GM18498 (cell line): ENCODE measurements at regions not wholly inside any gene's neighbourhood (a gene's known extent, or its start where the extent isn't known, plus 50 kb on each side); places are given as distances from the start of the nearest gene placed in this dataset.
"Not testable (repeated sequence)": the region's sequence is repeated elsewhere in the genome, so short reads cannot be mapped to it uniquely, and the experiment has no call there.

Experiments
- ATAC-seq: cut with Tn5 transposase; IDR thresholded peaks from one replicate; pipeline ENCODE4 v1.9.1; 2021; ENCODE audit warnings: mild to moderate bottlenecking, moderate library complexity; ENCODE audit not compliant: unreplicated experiment

GRCh38 chr10:100637785-100638184 is 102.0 kb downstream of the HIF1AN start:
- ATAC-seq: no peak

DNA sequence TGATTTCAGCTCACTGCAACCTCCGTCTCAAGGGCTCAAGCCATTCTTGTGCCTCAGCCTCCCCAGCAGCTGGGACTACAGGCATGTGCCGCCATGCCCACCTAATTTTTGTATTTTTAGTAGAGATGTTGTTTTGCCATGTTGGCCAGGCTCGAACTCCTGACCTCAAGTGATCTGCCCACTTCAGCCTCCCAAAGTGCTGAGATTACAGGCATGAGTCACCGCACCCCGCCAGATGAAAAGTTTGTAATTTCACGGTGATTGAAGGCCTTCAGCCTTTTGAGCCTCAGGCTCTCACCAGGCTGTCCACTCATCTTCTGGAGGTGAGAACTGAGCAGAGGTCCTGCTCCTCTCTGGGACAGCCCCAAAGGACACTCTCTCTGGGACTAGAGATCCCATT is 103.2 kb downstream of the HIF1AN start:
- not testable (repeated sequence) for ATAC-seq

- no peak for ATAC-seq
These were observed 102.9 kb upstream of the PAX2 start for GRCh38 chr10:100642295-100642994.

DNA sequence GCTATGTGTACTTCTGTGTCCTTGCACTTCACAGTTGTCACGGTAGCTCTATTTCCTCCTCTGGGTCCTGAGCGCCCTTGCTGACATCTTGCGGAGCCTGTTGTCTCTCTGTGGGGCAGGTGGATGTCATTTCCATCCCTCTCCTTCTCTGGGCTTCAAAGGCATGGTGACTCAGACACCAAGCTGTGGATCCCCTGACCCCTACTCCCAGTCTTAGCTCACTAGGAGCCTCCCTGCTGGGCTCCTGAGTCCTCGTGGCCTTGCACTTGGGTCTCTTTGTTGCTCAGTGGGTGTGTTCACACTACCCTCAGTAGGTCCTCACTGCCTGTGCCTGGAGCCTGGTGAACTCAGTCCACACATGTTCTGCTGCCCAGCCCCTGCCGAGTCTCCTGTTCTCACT is 100.3 kb upstream of the PAX2 start:
- no peak for ATAC-seq

DNA sequence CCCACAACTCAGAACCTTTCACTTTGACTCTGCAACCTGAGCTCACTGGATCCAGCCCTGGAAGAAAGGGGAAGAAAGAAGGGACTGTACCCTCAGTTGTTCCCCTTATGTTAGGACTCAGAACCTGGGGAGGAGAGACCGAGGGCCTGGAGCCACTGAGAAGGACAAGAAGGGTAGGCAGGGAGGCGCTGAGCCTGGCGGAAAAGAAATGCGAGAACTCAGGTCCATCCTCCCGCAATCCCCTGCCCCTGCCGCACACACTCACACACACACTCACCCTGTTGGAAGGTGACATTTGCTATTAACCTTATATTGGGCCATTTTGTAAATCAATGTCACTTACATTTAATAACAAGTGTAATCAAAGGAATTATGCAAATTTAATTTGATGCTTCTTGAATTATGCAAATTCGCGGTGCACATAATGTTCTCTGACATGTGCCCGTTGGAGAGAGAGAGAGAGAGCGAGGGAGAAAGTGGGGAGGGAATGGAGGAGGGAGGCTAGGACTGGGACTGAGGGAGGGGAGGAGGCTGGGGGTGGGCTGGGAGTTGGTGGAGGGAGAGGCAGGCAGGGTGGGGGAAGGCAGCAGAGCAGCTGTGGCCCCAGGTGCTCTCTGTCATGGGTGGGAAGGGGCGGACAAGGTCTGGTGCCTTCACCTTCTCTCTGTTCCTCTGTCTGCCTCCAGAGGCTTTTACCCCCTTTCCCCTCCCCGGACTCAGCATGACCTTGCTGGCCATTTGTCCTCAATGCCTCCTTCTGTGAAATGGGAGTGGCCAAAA is 99.6 kb upstream of the PAX2 start:
- ATAC-seq: no peak

- no peak for ATAC-seq
These were observed 97.5 kb upstream of the PAX2 start for GRCh38 chr10:100647928-100648327.

DNA sequence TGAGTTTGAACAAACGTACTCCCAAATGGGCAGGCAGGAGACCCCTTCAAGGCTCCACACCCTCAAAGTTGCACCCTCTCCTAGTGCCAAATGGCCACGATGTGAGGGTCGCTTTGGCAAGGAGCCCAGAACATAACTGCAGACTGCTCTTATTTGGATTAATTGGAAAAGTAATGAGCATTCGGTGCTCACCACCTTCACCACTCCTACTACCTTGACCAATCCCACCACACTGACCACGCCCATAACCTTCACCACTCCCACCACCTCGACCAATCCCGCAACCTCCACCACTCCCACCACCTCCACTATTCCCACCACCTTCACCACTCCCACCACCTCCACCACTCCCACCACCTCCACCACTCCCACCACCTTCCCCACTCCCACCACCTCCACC is 94.7 kb upstream of the PAX2 start:
- ATAC-seq: no peak

DNA sequence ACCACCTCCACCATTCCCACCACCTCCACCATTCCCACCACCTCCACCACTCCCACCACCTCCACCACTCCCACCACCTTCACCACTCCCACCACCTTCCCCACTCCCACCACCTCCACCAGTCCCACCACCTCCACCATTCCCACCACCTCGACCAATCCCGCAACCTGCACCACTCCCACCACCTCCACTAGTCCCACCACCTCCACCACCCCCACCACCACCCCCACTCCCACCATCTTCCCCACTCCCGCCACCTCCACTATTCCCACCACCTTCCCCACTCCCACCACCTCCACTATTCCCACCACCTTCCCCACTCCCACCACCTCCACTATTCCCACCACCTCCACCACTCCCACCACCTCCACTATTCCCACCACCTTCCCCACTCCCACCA is 94.3 kb upstream of the PAX2 start:
- not testable (repeated sequence) for ATAC-seq

- no peak for ATAC-seq
These were observed 93.5 kb upstream of the PAX2 start for GRCh38 chr10:100651916-100652315.

GRCh38 chr10:100652406-100653135 is 92.8 kb upstream of the PAX2 start:
- ATAC-seq: no peak

- ATAC-seq: no peak
These were observed 92.0 kb upstream of the PAX2 start for GRCh38 chr10:100653238-100653956.

- no peak for ATAC-seq
These were observed 91.2 kb upstream of the PAX2 start for GRCh38 chr10:100653957-100654781.

DNA sequence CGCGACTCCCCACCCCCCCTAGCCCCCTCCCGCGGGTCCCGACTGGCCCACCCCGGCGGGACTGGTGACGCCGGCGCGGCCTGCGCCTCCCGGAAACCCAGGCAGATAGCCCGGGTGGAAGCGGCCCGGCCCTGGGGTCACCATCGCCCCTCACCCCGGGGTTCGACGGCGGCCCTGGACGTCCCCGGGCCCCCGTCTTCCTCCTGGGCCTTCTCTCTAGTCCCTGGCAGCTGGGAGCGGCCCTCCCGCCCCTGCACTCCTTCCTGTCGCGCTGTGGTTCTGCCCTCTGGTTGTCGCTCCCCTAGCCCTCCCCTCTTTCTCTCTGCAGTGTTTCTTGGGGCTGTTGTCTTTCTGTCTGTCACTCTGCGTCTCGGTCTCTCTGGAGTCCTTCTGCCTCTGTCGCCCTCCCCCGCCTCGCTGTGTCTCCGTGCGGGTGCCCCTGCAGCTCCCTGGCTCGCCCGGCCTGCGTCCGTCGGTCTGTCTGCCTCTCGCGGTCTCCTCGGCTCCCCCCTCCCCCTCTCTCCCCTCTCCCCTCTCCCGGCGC is 90.5 kb upstream of the PAX2 start:
- ATAC-seq: no peak

DNA sequence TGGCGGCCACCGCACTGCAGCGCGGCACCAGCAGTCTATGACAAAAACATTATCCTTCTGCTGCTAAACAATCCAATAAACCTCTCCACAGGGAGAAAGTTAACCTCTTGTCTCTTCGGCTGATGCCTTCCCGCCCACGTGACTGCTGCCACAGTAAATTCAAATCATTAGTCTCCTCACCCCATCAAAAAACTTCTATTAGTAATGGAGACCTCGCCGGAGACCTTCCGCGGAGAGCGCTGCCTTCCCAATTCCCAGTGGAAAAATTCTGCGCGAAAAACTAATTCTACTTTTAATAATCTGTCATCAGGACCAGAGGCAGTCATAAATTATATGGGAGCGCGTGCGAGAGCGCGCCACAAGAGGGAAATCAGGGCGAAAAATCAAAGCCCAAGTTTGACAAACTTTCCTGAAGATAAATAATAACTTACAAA is 90.0 kb upstream of the PAX2 start:
- no peak for ATAC-seq

DNA sequence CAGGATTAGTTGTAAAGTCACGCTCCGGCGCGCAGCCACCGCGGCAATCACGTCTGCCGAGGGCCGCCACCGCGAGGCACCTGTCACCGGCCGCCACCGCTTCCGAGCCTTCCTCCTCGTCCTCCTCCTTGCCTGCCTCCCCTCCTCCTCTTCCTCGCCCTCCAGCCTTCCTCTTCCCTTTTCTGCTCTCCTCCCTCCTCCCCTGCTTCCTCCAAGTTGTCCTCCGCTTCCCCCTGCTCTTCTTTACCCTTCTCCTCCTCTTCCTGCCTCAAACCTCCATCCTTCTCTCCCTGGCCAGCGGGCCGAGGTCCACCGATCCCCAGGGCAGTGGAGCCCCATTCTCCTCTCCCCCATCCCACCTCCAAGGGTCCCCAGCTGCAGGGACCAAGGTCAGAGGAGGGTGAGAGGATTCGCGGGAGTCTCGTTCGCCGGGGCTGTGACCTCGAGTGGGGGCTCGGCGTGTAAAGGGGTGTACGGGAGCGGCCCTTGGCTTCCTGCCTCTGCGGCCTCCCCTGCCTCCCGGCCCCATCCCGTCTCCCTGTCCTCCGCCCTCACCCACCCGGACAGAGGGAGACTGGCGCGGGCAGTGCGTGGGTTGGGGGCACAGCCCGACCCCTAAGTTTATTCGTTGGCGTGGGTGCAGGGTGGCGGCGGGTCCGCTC is 89.5 kb upstream of the PAX2 start:
- ATAC-seq: no peak

DNA sequence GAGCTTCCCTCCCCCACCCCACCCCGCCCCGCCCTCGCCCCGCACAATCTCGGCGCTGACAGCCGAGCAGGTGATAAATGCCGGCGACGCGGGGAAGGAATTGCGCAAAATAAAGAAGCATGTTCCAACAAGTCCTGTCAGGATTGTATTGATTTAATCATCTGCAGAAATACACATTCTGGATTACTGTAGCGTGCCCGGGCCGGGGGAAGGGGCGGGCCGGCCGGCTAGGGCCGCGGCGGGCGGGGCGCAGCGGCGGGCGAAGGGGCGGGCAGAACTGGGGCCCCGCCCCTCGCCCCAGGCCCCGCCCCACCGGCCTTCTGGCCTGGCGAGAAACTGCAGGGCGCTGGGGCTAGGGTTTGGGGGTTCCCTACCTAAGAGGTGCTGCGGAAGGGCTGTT is 88.9 kb upstream of the PAX2 start:
- ATAC-seq: no peak

GRCh38 chr10:100658269-100658668 is 87.1 kb upstream of the PAX2 start:
- ATAC-seq: no peak

DNA sequence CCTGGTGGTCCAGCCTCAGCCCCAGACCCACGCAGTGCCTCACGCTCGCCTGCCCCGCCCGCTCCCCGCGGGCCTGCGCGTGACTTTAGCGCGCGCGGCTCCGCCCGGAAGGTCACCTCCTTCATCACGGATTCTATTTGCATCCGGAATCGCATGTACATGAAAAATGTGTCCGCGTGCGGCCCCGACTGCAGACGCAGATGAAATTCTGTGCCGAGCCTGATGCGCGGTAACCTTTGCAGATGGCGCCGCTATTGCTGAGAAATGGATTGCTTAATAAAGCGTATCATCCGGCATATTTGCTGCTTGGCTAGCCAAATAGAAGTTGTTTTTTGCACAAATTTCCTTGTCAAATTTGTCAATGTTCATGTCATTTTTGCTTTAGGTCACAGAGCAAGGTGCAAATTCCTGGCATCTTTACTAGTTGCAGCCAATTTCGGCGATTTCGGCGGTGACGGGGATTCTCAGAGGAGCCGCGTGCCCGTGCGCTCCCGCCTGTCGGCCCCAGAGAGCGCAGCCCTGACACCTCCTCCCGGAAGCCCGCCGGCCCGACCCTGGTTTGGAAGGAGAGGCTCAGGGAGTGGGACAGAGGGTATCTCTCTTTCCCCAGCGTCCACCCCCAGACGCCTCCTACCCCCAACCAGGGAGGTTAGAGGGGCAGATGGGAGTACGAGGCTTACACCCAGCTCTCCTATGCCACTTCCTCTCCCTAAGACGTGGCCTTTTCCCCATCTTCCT is 85.9 kb upstream of the PAX2 start:
- no peak for ATAC-seq

DNA sequence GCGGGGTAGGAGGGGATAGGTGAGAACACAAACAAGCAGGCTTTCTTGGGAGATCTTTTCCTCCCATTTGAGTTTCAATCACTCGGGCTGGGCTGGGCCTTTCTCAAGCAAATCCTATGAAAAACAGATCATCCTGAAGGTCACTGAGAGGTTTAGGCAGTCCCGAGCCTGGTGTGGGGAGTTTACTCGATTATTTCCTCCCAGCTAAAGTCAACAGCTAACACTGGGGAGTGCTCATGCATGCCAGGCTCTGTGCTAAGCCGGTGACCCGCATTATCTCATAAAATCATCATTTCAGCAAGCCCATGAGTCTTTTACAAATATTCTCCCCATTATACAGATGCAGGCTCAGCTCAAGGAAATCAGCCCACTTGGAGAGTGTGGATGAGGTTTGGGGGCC is 85.0 kb upstream of the PAX2 start:
- no peak for ATAC-seq
